ENCODE measurements at regions not wholly inside any gene's neighbourhood (a gene's known extent, or its start where the extent isn't known, plus 50 kb on each side); places are given as distances from the start of the nearest gene placed in this dataset.

DNA sequence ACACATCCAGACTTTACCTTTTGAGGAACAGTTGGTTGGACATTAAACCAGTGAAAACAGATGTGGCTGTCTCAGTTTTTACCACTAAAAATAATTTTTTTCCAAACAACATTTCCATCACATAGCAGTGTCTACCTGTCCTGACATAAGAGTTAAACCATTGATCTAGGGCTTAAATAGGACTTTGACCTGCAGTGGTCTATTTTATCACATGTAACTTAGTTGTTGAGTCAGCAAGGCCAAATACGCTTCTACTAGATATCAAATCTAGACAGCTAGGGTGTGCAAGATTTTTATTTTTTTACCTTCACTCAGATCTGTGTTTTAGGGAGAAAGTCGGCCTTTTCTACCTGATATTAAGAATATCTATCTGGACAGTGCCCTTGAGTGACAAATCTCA is 88.8 kb upstream of the ZFP64 start:
- no peaks in the 10 kb centered on the region for H4K20me1 ChIP-seq (ENCODE audit: insufficient read depth, low read length)
- no peak overlapping the region for H3K27ac ChIP-seq (ENCODE audit: low read length)
- TF ChIP-seq CTCF (IDR thresholded peaks at IDR 0.05; ENCODE audit: low read length) (no peak), EZH2 (optimal IDR thresholded peaks at IDR 0.05; ENCODE audit: low read depth, low read length) (no peak), EZH2phosphoT487 (IDR thresholded peaks at IDR 0.05; ENCODE audit: low read length) (no peak)
- no peaks in the 10 kb centered on the region; the same call in 1 of the 2 replicates for H3K9me2 ChIP-seq (replicated peaks; ENCODE audit: insufficient read depth, low read length)
- H2AFZ ChIP-seq (ENCODE audit: low read length): no peak overlapping the region
- H3K9ac ChIP-seq (ENCODE audit: low read length): no peak overlapping the region
- DNase-seq: no peak
- H3K27me3 ChIP-seq (replicated peaks; ENCODE audit: insufficient read depth, low read length): no peaks in the 10 kb centered on the region
- H3K4me1 ChIP-seq (ENCODE audit: low read length): no peaks in the 10 kb centered on the region
- no peak overlapping the region for H3K4me3 ChIP-seq (ENCODE audit: low read length)
- no peak overlapping the region for H3K4me2 ChIP-seq (ENCODE audit: low read depth, low read length)
- no peaks in the 10 kb centered on the region for H3K36me3 ChIP-seq (replicated peaks; ENCODE audit: insufficient read depth, low read length)
- H3K79me2 ChIP-seq (ENCODE audit: low read length): no peaks in the 10 kb centered on the region
- H3F3A ChIP-seq (ENCODE audit: insufficient read depth, low read length): no peaks in the 10 kb centered on the region
- H3K9me3 ChIP-seq (replicated peaks; ENCODE audit: insufficient read depth, low read length): no peaks in the 10 kb centered on the region

DNA sequence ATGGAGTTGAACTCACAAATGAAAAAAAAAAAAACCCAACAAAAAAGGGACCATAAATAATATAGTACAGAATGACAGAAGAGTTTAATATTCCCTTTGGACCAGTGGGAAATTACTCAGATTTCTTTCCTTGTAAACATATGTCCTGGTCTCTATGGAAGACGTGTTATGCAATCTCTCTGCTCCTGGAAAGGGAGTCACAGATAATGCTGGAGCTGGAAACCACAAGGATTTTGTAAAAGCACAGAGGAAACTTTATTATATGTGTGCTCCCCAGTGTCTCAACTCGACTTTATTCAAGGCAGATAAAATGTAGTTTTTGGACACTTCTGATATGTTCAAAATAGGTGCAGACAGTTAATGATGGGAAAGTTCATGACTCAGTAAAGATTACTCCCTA is 88.1 kb upstream of the ZFP64 start:
- H3K4me2 ChIP-seq (ENCODE audit: low read depth, low read length): no peak overlapping the region
- DNase-seq: no peak
- no peaks in the 10 kb centered on the region for H3K9me3 ChIP-seq (replicated peaks; ENCODE audit: insufficient read depth, low read length)
- H3K36me3 ChIP-seq (replicated peaks; ENCODE audit: insufficient read depth, low read length): no peaks in the 10 kb centered on the region
- no peak overlapping the region for H3K9ac ChIP-seq (ENCODE audit: low read length)
- H3K4me1 ChIP-seq (ENCODE audit: low read length): no peaks in the 10 kb centered on the region
- no peaks in the 10 kb centered on the region for H3F3A ChIP-seq (ENCODE audit: insufficient read depth, low read length)
- no peak overlapping the region for H2AFZ ChIP-seq (ENCODE audit: low read length)
- H3K27me3 ChIP-seq (replicated peaks; ENCODE audit: insufficient read depth, low read length): no peaks in the 10 kb centered on the region
- no peak overlapping the region for H3K4me3 ChIP-seq (ENCODE audit: low read length)
- H3K27ac ChIP-seq (ENCODE audit: low read length): no peak overlapping the region
- H4K20me1 ChIP-seq (ENCODE audit: insufficient read depth, low read length): no peaks in the 10 kb centered on the region
- H3K79me2 ChIP-seq (ENCODE audit: low read length): no peaks in the 10 kb centered on the region
- no peaks in the 10 kb centered on the region; the same call in 1 of the 2 replicates for H3K9me2 ChIP-seq (replicated peaks; ENCODE audit: insufficient read depth, low read length)
- TF ChIP-seq EZH2phosphoT487 (IDR thresholded peaks at IDR 0.05; ENCODE audit: low read length): no peak
- no peak for TF ChIP-seq EZH2 (optimal IDR thresholded peaks at IDR 0.05; ENCODE audit: low read depth, low read length)
- TF ChIP-seq CTCF (IDR thresholded peaks at IDR 0.05; ENCODE audit: low read length): no peak

GRCh38 chr20:52275181-52275691 is 83.7 kb upstream of the ZFP64 start:
- H3K4me1 ChIP-seq (ENCODE audit: low read length): no peaks in the 10 kb centered on the region
- H3K9me3 ChIP-seq (replicated peaks; ENCODE audit: insufficient read depth, low read length): no peaks in the 10 kb centered on the region
- no peaks in the 10 kb centered on the region for H4K20me1 ChIP-seq (ENCODE audit: insufficient read depth, low read length)
- no peaks in the 10 kb centered on the region; the same call in 1 of the 2 replicates for H3K9me2 ChIP-seq (replicated peaks; ENCODE audit: insufficient read depth, low read length)
- no peak overlapping the region for H3K27ac ChIP-seq (ENCODE audit: low read length)
- H3K9ac ChIP-seq (ENCODE audit: low read length): no peak overlapping the region
- TF ChIP-seq CTCF (IDR thresholded peaks at IDR 0.05; ENCODE audit: low read length) (no peak), EZH2 (optimal IDR thresholded peaks at IDR 0.05; ENCODE audit: low read depth, low read length) (no peak), EZH2phosphoT487 (IDR thresholded peaks at IDR 0.05; ENCODE audit: low read length) (no peak)
- H3F3A ChIP-seq (ENCODE audit: insufficient read depth, low read length): no peaks in the 10 kb centered on the region
- no peaks in the 10 kb centered on the region for H3K79me2 ChIP-seq (ENCODE audit: low read length)
- H3K4me3 ChIP-seq (ENCODE audit: low read length): no peak overlapping the region
- no peak overlapping the region for H2AFZ ChIP-seq (ENCODE audit: low read length)
- no peaks in the 10 kb centered on the region for H3K36me3 ChIP-seq (replicated peaks; ENCODE audit: insufficient read depth, low read length)
- no peak for DNase-seq
- H3K4me2 ChIP-seq (ENCODE audit: low read depth, low read length): no peak overlapping the region
- H3K27me3 ChIP-seq (replicated peaks; ENCODE audit: insufficient read depth, low read length): no peaks in the 10 kb centered on the region

Data from MM.1S (cell line).